ENCODE measurements at regions not wholly inside any gene's neighbourhood (a gene's known extent, or its start where the extent isn't known, plus 50 kb on each side); places are given as distances from the start of the nearest gene placed in this dataset.

DNA sequence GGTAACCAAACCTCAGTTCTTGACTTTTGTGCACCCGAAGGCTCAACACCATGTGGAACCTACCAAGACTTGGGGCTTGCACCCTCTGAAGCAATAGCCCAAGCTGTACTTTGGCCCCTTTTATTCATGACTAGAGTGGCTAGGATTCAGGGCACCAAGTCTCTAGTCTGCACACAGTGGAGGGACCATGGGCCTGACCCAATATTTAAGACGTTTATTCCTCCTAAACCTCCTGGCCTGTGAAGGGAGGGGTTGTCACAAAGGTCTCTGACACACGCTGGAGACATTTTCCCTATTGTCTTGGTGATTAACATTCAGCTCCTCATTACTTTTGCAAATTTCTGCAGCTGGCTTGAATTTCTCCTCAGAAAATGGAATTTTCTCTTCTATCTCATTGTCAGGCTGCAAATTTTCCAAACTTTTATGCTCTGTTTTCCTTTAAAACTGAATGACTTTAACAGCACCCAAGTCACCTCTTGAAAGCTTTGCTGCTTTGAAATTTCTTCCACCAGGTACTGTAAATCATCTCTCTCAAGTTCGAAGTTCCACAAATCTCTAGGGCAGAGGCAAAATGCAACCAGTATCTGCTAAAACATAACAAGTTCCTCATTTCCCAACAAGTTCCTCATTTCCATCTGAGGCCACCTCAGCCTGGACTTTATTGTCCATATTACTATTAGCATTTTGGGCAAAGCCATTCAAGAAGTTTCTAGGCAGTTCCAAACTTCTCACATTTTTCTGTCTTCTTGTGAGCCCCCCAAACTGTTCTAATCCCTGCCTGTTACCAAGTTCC is 481.4 kb upstream of the BTBD3 start:
- H3K27me3 ChIP-seq (ENCODE audit: control insufficient read depth, insufficient read depth, low read length), result no peaks in the 10 kb centered on the region
- H2AFZ ChIP-seq (replicated peaks; ENCODE audit: low read length, poor library complexity), result no peak overlapping the region
- no peak overlapping the region for H3K18ac ChIP-seq (ENCODE audit: low read depth, low read length)
- no peak overlapping the region for H2BK120ac ChIP-seq (ENCODE audit: low read depth, low read length)
- no peak overlapping the region for H2AK9ac ChIP-seq (replicated peaks; ENCODE audit: low read depth, low read length, poor library complexity)
- H3K27ac ChIP-seq (ENCODE audit: insufficient read depth, low read length), result no peak overlapping the region
- no peak for DNase-seq
- no peaks in the 10 kb centered on the region for H3K79me1 ChIP-seq (ENCODE audit: low read depth in 1 of 2, low read length in 2 of 2)
- no TSS peak for BruUV-seq (replicated peaks)
- no peaks in the 10 kb centered on the region for H3K9me1 ChIP-seq (ENCODE audit: insufficient read depth, low read length)
- H4K20me1 ChIP-seq (ENCODE audit: insufficient read depth, low read length), result no peaks in the 10 kb centered on the region
- TF ChIP-seq MXI1 (IDR thresholded peaks at IDR 0.05; ENCODE audit: borderline replicate concordance, low read depth, low read length) (no peak), NFE2L2 (IDR thresholded peaks at IDR 0.05; ENCODE audit: low read depth, low read length) (no peak), RFX5 (IDR thresholded peaks at IDR 0.05; ENCODE audit: low read depth, low read length) (no peak)
- TF ChIP-seq, protein P1, sequence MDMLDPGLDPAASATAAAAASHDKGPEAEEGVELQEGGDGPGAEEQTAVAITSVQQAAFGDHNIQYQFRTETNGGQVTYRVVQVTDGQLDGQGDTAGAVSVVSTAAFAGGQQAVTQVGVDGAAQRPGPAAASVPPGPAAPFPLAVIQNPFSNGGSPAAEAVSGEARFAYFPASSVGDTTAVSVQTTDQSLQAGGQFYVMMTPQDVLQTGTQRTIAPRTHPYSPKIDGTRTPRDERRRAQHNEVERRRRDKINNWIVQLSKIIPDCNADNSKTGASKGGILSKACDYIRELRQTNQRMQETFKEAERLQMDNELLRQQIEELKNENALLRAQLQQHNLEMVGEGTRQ (IDR thresholded peaks at IDR 0.05; ENCODE audit: low read depth, low read length), result no peak
- in situ Hi-C loops (cut with MboI; ENCODE audit: low sequenced_read_pairs), result no loop called here
- POLR2A ChIA-PET (ENCODE audit: unreplicated experiment), result no interaction called here
- dilution Hi-C loops (cut with HindIII; ENCODE audit: low sequenced_read_pairs, unreplicated experiment), result no loop called here
- H2AK5ac ChIP-seq (ENCODE audit: low read depth, low read length), result no peak overlapping the region
- no peak overlapping the region for H2BK15ac ChIP-seq (ENCODE audit: low read depth, low read length)
- H4K91ac ChIP-seq (ENCODE audit: insufficient read depth, low read depth, low read length), result no peak overlapping the region
- H3K4ac ChIP-seq (ENCODE audit: low read depth, low read length), result no peak overlapping the region
- no peak overlapping the region for H3K4me2 ChIP-seq (ENCODE audit: low read depth, low read length)
- no peak overlapping the region for H4K8ac ChIP-seq (ENCODE audit: low read depth in 2 of 2, low read length in 2 of 2)
- H3K23ac ChIP-seq (ENCODE audit: low read depth, low read length), result no peak overlapping the region
- WGBS, 2 experiments (ENCODE audit: extremely low coverage in 2 of 2, insufficient read length in 1 of 2), result 50% methylated on average over 1 of the region's 4 CpGs; no CpG with 5 or more reads in 1 of the 2 experiments
- no peak overlapping the region for H3K4me3 ChIP-seq (ENCODE audit: insufficient read depth, low read depth, low read length)
- CTCF ChIA-PET, result no interaction called here
- no peak overlapping the region for H3K56ac ChIP-seq (ENCODE audit: extremely low read depth, insufficient read depth, low read length)
- no peak overlapping the region for H2BK20ac ChIP-seq (ENCODE audit: low read depth, low read length)
- H3K14ac ChIP-seq (replicated peaks; ENCODE audit: low read depth, low read length), result no peak overlapping the region
- no peak for ATAC-seq (ENCODE audit: low read depth)
- no peaks in the 10 kb centered on the region for H3K36me3 ChIP-seq (ENCODE audit: control insufficient read depth, insufficient read depth, low read length)
- no peak overlapping the region for H4K5ac ChIP-seq (ENCODE audit: low read depth, low read length)
- no peaks in the 10 kb centered on the region for H3K4me1 ChIP-seq (ENCODE audit: control insufficient read depth, insufficient read depth, low read length)
- intact Hi-C loops (cut with micrococcal nuclease), result no loop called here
- H3K9ac ChIP-seq (ENCODE audit: low read depth, low read length), result no peak overlapping the region
- H2BK5ac ChIP-seq (ENCODE audit: low read depth, low read length, poor library complexity, severe bottlenecking), result no peak overlapping the region
- peaks cover 6% of the 10 kb centered on the region for H3K9me3 ChIP-seq (ENCODE audit: control insufficient read depth, insufficient read depth, low read length)
